ENCODE measurements at regions not wholly inside any gene's neighbourhood (a gene's known extent, or its start where the extent isn't known, plus 50 kb on each side); places are given as distances from the start of the nearest gene placed in this dataset.

GRCh38 chr4:132123870-132124623 lies 1025.0 kb upstream of the PCDH10 start:
- no peak for TF ChIP-seq POLR2A (IDR thresholded peaks at IDR 0.05; ENCODE audit: low read length)
- TF ChIP-seq GATA1 (IDR thresholded peaks at IDR 0.05; ENCODE audit: low read depth, low read length) = no peak
